ENCODE measurements at regions not wholly inside any gene's neighbourhood (a gene's known extent, or its start where the extent isn't known, plus 50 kb on each side); places are given as distances from the start of the nearest gene placed in this dataset.

DNA sequence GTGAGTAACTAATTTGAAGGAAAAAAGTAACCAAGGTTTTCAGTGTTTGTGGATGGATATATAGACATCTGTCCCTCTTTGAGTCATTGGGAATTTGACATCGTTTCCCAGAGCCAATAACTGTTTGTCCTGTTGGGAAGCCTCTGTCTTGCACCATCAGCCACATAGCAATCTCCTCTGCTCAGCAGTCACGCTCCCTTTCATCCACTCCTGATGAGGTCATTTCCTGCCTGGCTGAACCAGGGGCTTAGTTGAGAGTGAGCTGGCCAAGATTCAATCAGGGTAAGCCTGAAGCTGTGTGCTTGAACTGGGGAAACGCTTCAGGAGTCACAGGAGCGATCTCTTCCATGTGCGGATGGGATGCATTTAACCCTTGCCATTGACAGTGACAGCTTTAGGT is 121.5 kb upstream of the FOXQ1 start:
- H3K27ac ChIP-seq (ENCODE audit: low read length), result no peak overlapping the region
- no peak overlapping the region for H3K9ac ChIP-seq (ENCODE audit: low read depth, low read length)
- no peaks in the 10 kb centered on the region for H3K4me1 ChIP-seq (ENCODE audit: insufficient read depth, low read length)
- H3K9me3 ChIP-seq (ENCODE audit: insufficient read depth, low read depth, low read length), result peaks cover under 1% of the 10 kb centered on the region; the same call in 1 of the 2 replicates
- no peaks in the 10 kb centered on the region for H3K36me3 ChIP-seq (ENCODE audit: insufficient read depth, low read depth, low read length)
- no peaks in the 10 kb centered on the region for H3K27me3 ChIP-seq (ENCODE audit: insufficient read depth, low read length)
- H3K4me3 ChIP-seq (ENCODE audit: low read length), result no peak overlapping the region

DNA sequence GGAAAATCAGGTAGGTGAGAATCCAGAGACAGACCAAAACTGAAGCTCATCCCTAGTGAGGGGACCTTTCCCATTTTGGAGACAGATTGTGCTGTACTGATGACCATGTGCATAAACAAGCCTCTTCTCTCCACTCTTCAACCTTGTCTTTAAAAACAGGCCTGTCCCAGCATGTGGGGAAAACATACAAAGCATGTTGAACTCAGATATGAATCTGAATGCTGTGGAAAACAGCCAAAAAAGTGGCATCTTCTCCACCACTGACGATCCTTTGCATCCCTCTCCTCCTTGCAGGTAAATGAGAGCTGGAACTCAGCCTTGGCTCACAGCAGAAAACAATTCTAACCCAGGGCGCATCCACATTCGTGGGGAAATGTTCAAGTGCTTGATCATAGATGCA is 123.7 kb upstream of the FOXQ1 start:
- H3K36me3 ChIP-seq (ENCODE audit: insufficient read depth, low read depth, low read length), result no peaks in the 10 kb centered on the region
- H3K27me3 ChIP-seq (ENCODE audit: insufficient read depth, low read length), result no peaks in the 10 kb centered on the region
- no peaks in the 10 kb centered on the region for H3K9me3 ChIP-seq (ENCODE audit: insufficient read depth, low read depth, low read length)
- H3K4me3 ChIP-seq (ENCODE audit: low read length), result no peak overlapping the region
- H3K27ac ChIP-seq (ENCODE audit: low read length), result no peak overlapping the region
- no peaks in the 10 kb centered on the region for H3K4me1 ChIP-seq (ENCODE audit: insufficient read depth, low read length)
- H3K9ac ChIP-seq (ENCODE audit: low read depth, low read length), result no peak overlapping the region

DNA sequence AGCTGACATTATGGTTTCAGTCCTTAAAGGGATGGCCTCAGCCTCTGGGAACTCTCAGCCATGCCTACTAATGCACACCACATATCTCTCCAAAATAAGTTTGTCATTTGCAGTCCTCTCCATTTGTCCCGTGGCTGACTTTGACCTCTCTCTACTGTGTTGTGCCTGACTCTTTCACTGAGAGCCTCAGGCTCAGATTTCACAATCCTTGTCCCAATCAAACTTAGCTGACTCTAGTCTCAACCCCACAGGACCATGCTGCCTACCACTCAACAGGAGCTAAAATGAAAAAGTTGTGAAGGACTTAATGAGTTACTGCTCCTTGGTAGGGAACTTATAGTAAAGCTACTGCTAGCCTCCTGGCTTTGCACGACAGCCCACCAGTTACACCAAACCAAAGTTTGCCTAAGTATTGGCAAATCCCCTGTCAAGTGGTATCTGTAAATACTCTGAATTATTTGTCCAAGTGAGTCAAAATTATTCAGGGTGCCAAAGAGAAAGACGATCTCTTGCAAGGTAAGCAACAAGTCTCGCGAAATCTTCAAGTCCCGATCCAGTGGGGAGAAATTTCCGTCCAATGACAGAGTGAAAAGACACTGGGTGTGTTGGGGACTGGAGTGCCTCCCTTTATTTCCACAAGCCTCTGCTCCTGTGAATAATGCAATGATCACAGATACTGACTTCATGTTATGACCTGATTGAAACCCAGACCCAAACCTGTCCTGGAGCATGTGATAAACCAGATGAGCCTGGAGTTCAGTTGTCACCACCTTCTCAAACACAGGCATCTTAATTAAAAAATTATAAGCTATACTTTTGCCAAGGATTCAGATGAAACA is 124.4 kb upstream of the FOXQ1 start:
- H3K9me3 ChIP-seq (ENCODE audit: insufficient read depth, low read depth, low read length), result no peaks in the 10 kb centered on the region
- no peaks in the 10 kb centered on the region for H3K27me3 ChIP-seq (ENCODE audit: insufficient read depth, low read length)
- no peak overlapping the region for H3K9ac ChIP-seq (ENCODE audit: low read depth, low read length)
- no peaks in the 10 kb centered on the region for H3K36me3 ChIP-seq (ENCODE audit: insufficient read depth, low read depth, low read length)
- H3K4me1 ChIP-seq (ENCODE audit: insufficient read depth, low read length), result no peaks in the 10 kb centered on the region
- H3K4me3 ChIP-seq (ENCODE audit: low read length), result no peak overlapping the region
- no peak overlapping the region for H3K27ac ChIP-seq (ENCODE audit: low read length)

DNA sequence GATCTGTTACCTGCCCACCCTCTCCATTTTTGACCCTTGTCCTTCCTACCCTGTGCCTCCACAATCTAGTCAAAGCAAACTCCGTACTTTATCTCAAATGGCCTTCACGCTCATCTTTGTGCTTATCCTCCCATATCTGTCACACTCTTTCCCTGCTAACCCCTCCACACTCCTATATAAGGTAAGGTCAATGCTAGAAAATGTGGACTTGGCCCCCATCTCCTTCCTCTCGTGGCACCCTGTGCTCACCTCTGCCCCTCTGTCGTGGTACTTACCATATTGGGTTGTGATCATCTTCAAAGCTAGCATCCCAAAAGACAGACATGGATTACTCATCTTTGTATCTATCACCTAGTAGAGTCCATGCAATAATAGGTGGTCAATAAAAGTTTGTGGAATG is 127.6 kb upstream of the FOXQ1 start:
- no peak overlapping the region for H3K9ac ChIP-seq (ENCODE audit: low read depth, low read length)
- no peaks in the 10 kb centered on the region for H3K9me3 ChIP-seq (ENCODE audit: insufficient read depth, low read depth, low read length)
- H3K27me3 ChIP-seq (ENCODE audit: insufficient read depth, low read length), result no peaks in the 10 kb centered on the region
- no peak overlapping the region for H3K4me3 ChIP-seq (ENCODE audit: low read length)
- no peak overlapping the region for H3K27ac ChIP-seq (ENCODE audit: low read length)
- no peaks in the 10 kb centered on the region for H3K4me1 ChIP-seq (ENCODE audit: insufficient read depth, low read length)
- no peaks in the 10 kb centered on the region for H3K36me3 ChIP-seq (ENCODE audit: insufficient read depth, low read depth, low read length)

DNA sequence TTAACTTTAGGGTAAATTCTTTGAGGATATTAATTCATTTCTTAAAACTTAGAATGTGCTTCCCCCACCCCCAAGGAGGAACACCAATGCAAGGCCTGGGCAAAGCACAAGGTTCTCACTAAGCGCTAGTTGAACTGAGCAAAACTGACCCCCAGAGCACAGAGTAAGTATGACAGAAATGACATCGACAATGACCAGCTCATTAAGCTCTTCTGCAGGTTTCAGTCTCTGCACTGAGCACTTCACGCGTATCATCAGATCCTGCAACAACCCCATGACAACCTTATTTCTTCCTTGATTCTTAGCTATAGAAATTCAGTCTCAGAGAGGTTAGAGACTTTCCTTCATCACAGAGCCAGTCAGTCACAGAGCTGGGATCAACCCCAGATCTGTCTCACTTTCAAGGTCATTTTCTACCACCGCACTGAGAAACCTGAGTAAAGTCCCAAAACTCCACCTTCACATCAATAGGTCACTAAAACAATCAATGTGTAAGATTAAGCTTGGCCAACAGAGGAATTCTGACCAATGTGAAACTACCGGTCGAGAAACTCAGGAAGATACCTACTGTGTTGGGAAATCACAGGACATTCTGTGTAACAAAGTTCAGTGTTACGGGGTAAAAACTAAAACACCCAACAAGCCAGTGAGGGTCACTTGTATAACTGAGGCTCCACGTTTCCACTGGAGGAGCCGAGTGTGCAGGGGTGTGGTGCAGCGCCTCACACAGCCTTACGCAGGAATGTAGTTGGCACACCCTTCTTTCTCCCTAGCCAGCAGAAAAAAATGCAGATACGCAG is 129.0 kb upstream of the FOXQ1 start:
- Histone ChIP-seq H3K36me3 (ENCODE audit: insufficient read depth, low read depth, low read length) (no peaks in the 10 kb centered on the region), H3K27ac (ENCODE audit: low read length) (no peak overlapping the region), H3K27me3 (ENCODE audit: insufficient read depth, low read length) (no peaks in the 10 kb centered on the region)

DNA sequence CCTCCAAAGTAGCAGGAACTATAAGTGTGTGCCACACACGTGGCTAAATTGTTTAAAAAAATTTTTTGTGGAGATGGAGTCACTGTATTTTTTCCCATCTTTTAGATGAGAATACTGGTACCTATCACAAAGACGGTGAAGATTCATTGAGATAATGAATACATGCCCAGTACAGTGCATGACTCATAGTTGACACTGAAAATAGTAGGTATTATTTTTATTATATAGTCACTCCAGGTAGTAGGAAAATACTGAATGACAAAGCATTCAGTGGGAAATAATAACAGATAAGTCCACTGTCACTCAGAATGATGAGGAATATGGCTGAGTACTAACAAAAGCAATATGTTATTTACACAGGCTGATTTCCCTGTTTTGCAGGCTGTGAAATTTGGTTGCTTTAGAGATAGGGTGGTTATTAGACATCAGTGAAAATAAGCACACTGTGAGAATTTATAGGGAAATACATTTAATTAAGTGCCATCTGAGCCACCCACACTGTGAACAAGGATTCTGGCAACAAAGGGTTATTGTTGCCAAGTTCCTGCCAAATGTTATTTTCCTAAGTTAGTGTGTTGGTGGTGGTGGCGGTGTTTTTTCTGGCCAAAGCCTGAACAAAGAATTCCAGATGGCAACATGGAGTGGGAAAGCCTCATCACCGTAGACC is 129.8 kb upstream of the FOXQ1 start:
- Histone ChIP-seq H3K36me3 (ENCODE audit: insufficient read depth, low read depth, low read length) (no peaks in the 10 kb centered on the region), H3K4me3 (ENCODE audit: low read length) (no peak overlapping the region), H3K9me3 (ENCODE audit: insufficient read depth, low read depth, low read length) (no peaks in the 10 kb centered on the region)

More for the DNA sequence above, 129.0 kb upstream of the FOXQ1 start:
- Histone ChIP-seq H3K4me3 (ENCODE audit: low read length) (no peak overlapping the region), H3K9me3 (ENCODE audit: insufficient read depth, low read depth, low read length) (no peaks in the 10 kb centered on the region), H3K4me1 (ENCODE audit: insufficient read depth, low read length) (no peaks in the 10 kb centered on the region), H3K9ac (ENCODE audit: low read depth, low read length) (no peak overlapping the region)

DNA sequence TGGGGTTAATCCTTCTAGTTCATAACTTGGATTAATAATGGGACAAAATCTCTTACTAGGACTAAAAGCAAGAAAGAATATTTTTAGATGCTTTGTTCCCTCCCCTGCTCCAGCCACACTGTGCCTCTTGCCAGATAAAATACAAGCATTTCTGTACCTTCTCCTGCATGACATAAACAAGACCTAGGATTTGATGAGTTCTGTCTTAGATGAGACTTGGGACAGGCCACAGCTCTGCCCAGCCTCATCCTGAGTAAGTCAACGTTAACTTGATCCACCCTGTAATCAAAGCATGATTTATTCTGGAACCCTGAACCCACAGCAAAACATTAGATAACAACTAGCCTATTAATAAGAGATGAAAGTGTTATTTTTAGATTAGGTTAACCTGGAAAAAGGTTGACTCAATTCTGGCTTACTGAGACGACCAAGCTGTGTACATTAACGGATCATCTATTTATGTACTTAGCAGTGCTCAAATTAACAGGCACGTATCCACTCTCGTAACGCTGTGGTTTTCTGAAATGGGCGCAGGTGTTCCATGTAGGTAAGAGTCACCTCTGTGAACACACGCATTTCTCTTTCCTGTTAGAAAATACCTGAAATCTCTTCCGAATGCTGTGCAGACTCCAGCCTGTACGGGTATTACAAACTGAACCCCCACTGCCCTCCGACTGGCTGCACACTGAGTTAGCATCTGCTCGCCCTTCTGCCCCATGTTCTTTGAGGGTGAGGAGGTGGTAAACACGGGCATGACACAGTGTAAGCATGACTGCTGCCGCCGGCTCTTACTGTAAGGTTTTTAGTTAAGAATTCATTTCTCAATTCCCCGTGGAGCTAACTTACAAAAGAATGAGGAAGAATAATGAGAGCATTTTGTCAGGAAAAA is 132.1 kb upstream of the FOXQ1 start:
- H3K4me1 ChIP-seq (ENCODE audit: insufficient read depth, low read length), result no peaks in the 10 kb centered on the region
- H3K27ac ChIP-seq (ENCODE audit: low read length), result no peak overlapping the region
- H3K9me3 ChIP-seq (ENCODE audit: insufficient read depth, low read depth, low read length), result no peaks in the 10 kb centered on the region
- no peak overlapping the region for H3K9ac ChIP-seq (ENCODE audit: low read depth, low read length)
- no peaks in the 10 kb centered on the region for H3K36me3 ChIP-seq (ENCODE audit: insufficient read depth, low read depth, low read length)
- no peak overlapping the region for H3K4me3 ChIP-seq (ENCODE audit: low read length)
- H3K27me3 ChIP-seq (ENCODE audit: insufficient read depth, low read length), result no peaks in the 10 kb centered on the region

More for the DNA sequence above, 129.8 kb upstream of the FOXQ1 start:
- Histone ChIP-seq H3K4me1 (ENCODE audit: insufficient read depth, low read length) (no peaks in the 10 kb centered on the region), H3K27me3 (ENCODE audit: insufficient read depth, low read length) (no peaks in the 10 kb centered on the region), H3K9ac (ENCODE audit: low read depth, low read length) (no peak overlapping the region), H3K27ac (ENCODE audit: low read length) (no peak overlapping the region)

DNA sequence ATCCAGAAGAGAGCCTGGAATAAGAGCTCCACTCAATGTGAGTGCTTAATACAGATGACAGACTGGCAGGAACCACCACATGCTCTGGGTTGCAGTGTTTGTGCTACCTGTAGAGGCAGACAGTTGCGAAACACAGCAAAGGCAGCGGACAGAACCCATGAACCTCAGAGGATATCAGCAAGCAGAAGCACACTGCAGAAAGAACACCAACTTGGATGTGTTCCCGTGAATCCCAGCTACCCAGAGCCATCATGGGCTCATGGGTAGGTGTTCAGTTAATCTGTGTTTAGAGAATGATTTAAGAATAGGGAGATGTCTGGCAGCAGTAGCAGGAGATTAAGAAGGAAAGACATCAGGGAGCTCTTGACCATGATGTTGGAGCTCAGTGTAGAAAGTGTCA is 133.3 kb upstream of the FOXQ1 start:
- no peaks in the 10 kb centered on the region for H3K36me3 ChIP-seq (ENCODE audit: insufficient read depth, low read depth, low read length)

DNA sequence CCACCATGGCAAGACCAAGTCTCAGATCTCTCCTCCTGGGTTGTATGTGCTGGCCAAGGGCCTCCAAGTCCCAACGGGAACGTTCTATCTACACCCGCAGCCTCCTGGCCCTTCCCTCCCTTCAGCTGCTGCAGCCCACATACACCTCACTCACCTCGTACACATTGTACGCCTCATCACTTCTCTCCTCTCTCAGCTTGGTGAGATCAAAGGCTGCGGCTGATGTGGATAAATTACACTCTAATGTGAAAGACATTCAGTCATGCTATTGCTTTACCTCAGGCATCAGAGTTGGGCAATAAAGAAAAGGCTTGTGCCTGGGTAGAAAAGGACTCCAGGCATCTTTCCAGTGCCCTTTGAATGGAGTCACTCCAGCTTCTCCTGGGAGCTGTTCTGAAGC is 135.3 kb upstream of the FOXQ1 start:
- Histone ChIP-seq H3K36me3 (ENCODE audit: insufficient read depth, low read depth, low read length) (no peaks in the 10 kb centered on the region), H3K4me1 (ENCODE audit: insufficient read depth, low read length) (no peaks in the 10 kb centered on the region), H3K9ac (ENCODE audit: low read depth, low read length) (no peak overlapping the region), H3K27ac (ENCODE audit: low read length) (no peak overlapping the region), H3K4me3 (ENCODE audit: low read length) (no peak overlapping the region), H3K9me3 (ENCODE audit: insufficient read depth, low read depth, low read length) (no peaks in the 10 kb centered on the region), H3K27me3 (ENCODE audit: insufficient read depth, low read length) (no peaks in the 10 kb centered on the region)

More for the DNA sequence above, 133.3 kb upstream of the FOXQ1 start:
- H3K27ac ChIP-seq (ENCODE audit: low read length), result no peak overlapping the region
- H3K27me3 ChIP-seq (ENCODE audit: insufficient read depth, low read length), result no peaks in the 10 kb centered on the region
- no peak overlapping the region for H3K9ac ChIP-seq (ENCODE audit: low read depth, low read length)
- no peaks in the 10 kb centered on the region for H3K9me3 ChIP-seq (ENCODE audit: insufficient read depth, low read depth, low read length)
- no peak overlapping the region for H3K4me3 ChIP-seq (ENCODE audit: low read length)
- no peaks in the 10 kb centered on the region for H3K4me1 ChIP-seq (ENCODE audit: insufficient read depth, low read length)

DNA sequence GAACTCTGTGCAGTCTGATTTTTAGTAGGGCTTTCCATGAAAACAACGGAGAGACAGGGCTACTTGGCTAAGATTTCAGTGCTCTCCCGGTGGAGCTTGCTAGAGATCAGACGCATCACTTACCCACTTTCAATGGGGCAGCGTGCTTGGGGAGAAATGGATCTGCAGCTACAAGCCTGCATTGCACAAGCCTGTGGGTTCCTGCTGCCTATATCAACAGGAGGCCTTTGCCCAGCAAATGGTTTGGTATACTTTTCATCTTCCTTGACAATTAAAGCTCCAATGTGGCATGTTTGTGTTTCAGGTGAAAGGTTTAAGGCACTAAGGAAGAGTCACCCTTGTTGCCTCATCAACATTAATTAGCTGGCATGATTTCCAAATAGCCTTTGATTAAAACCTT is 136.0 kb upstream of the FOXQ1 start:
- Histone ChIP-seq H3K4me1 (ENCODE audit: insufficient read depth, low read length) (no peaks in the 10 kb centered on the region), H3K4me3 (ENCODE audit: low read length) (no peak overlapping the region), H3K9me3 (ENCODE audit: insufficient read depth, low read depth, low read length) (no peaks in the 10 kb centered on the region), H3K36me3 (ENCODE audit: insufficient read depth, low read depth, low read length) (no peaks in the 10 kb centered on the region), H3K27ac (ENCODE audit: low read length) (no peak overlapping the region), H3K27me3 (ENCODE audit: insufficient read depth, low read length) (no peaks in the 10 kb centered on the region), H3K9ac (ENCODE audit: low read depth, low read length) (no peak overlapping the region)

DNA sequence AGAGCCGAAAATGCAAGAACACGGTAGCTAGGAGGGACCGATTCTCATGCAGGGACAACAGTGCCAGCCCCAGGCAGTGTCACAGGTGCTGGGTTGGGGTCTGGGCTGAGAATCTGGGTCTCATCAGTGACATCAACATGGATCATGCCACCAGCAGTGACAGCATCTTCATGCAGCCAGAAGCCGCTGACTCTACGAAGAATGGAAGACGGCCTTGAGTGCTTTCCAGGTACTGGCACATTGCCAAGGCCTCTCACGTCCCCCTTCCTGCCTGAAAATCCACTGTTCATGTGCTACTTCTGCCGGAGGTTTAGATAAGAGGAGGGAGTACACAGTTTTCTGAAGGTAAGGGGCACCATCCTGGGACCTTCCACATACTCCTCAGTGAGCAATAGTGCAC is 141.1 kb upstream of the FOXQ1 start:
- Histone ChIP-seq H3K4me1 (ENCODE audit: insufficient read depth, low read length) (no peaks in the 10 kb centered on the region), H3K9ac (ENCODE audit: low read depth, low read length) (no peak overlapping the region), H3K27ac (ENCODE audit: low read length) (no peak overlapping the region), H3K27me3 (ENCODE audit: insufficient read depth, low read length) (no peaks in the 10 kb centered on the region), H3K9me3 (ENCODE audit: insufficient read depth, low read depth, low read length) (no peaks in the 10 kb centered on the region), H3K36me3 (ENCODE audit: insufficient read depth, low read depth, low read length) (no peaks in the 10 kb centered on the region), H3K4me3 (ENCODE audit: low read length) (no peak overlapping the region)

Data from iPS-20b (cell line).